Brain microvascular endothelial cell (primary cell): ENCODE measurements at regions not wholly inside any gene's neighbourhood (a gene's known extent, or its start where the extent isn't known, plus 50 kb on each side); places are given as distances from the start of the nearest gene placed in this dataset.
A peak's percentile ranks its signal among the peaks of the same experiment; 100 is the strongest.

ENCODE experiments used
- DNase-seq: peaks from one replicate; pipeline ENCODE4 v3.0.0-alpha.2; 2020
- H3K27ac ChIP-seq: fragments of 250-450 bp; sonication (Bioruptor Pico); 2 replicates; pipeline ENCODE4 v1.5.1; 2020; ENCODE audit warnings: mild to moderate bottlenecking, moderate library complexity
- H3K27me3 ChIP-seq: fragments of 250-450 bp; sonication (Bioruptor Pico); replicated peaks from 2 replicates; pipeline ENCODE4 v1.5.1; 2020; ENCODE audit warnings: mild to moderate bottlenecking
- H3K36me3 ChIP-seq: fragments of 250-450 bp; sonication (Bioruptor Pico); replicated peaks from 2 replicates; pipeline ENCODE4 v1.5.1; 2020; ENCODE audit warnings: mild to moderate bottlenecking
- H3K4me3 ChIP-seq: 2 replicates; pipeline ENCODE4 v1.5.1; 2011; ENCODE audit warnings: low read depth, mild to moderate bottlenecking, control low read depth, low read length, moderate library complexity
- in situ Hi-C: cut with HindIII; loops from 2 replicates; pipeline ENCODE4 v1.10.0; 2017; ENCODE audit warnings: low sequenced_read_pairs, low pct_ligation_motif_present
- TF ChIP-seq, protein P1 (sequence below): IDR thresholded peaks from 2 replicates; pipeline ENCODE4 v1.5.1; 2011; ENCODE audit warnings: low read depth, mild to moderate bottlenecking, moderate library complexity, low read length, control low read depth, inconsistent platforms; ENCODE audit errors: missing control alignments

DNA sequence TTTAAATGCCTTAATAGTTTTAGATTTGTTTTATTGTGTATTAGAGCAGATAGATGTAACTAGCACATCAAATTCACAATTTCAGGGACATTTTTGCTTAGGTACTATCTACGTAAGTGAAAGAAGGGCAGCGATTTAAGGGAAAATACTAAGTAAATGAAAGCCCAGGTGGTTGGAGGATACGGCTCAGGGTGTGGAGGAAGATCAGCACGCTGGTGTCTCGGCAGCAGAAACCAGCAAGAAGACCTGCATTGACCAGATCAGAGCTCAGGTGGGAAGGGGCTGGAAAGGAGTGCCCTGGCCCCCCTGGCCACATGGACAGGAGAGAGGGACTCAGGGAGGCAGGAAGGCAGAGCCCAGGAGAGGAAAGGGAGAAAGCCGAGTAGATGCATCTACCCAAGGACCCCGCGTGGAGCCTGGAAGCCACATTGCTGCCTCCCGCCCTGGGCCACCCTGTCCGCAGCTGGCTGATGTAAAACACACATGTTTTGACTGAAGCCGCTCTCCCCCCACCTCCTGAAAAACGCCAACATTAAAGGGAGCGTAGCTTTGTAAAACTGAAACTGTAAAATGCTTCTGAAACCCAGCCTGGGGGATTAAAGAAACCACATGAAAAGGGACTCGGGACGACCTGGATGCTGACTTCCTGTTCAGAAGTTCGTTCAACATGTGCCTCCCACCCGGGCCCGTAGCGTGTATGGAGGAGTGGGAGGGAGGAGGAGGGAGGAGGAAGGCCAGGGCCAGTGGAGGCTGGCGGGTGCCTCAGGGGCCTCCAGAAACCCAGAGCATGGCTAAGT, 72.6 kb upstream of the TARDBP start:
- in situ Hi-C loops = no loop called here

DNA sequence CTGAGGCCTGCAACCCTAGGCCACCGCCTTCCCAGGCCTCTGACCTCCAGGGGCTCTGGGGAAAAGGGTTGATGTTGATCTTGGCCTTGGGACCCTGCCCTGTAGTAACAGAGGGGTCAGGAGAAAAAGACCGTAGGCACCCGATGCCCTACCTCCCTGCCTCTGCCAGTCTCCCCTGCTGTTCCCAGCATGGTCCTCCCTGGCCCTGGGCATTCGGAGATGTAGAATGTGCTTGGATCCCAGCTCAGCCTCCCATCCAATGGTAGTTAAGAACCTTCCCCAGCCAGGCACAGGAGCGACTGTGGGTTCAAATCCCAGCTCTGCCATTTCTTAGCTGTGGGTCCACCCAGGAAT, 72.0 kb upstream of the TARDBP start:
- Histone ChIP-seq H3K4me3 (no peak overlapping the region), H3K36me3 (no peaks in the 10 kb centered on the region), H3K27me3 (peaks cover 13% of the 10 kb centered on the region), H3K27ac (no peak overlapping the region)
- no peak for DNase-seq
- TF ChIP-seq, protein P1, sequence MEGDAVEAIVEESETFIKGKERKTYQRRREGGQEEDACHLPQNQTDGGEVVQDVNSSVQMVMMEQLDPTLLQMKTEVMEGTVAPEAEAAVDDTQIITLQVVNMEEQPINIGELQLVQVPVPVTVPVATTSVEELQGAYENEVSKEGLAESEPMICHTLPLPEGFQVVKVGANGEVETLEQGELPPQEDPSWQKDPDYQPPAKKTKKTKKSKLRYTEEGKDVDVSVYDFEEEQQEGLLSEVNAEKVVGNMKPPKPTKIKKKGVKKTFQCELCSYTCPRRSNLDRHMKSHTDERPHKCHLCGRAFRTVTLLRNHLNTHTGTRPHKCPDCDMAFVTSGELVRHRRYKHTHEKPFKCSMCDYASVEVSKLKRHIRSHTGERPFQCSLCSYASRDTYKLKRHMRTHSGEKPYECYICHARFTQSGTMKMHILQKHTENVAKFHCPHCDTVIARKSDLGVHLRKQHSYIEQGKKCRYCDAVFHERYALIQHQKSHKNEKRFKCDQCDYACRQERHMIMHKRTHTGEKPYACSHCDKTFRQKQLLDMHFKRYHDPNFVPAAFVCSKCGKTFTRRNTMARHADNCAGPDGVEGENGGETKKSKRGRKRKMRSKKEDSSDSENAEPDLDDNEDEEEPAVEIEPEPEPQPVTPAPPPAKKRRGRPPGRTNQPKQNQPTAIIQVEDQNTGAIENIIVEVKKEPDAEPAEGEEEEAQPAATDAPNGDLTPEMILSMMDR = no peak
- in situ Hi-C loops = no loop called here

More for the DNA sequence above, 72.6 kb upstream of the TARDBP start:
- H3K4me3 ChIP-seq = no peak overlapping the region
- no peaks in the 10 kb centered on the region for H3K36me3 ChIP-seq
- peaks cover 12% of the 10 kb centered on the region for H3K27me3 ChIP-seq
- TF ChIP-seq, protein P1 = no peak
- no peak overlapping the region for H3K27ac ChIP-seq
- DNase-seq = no peak

DNA sequence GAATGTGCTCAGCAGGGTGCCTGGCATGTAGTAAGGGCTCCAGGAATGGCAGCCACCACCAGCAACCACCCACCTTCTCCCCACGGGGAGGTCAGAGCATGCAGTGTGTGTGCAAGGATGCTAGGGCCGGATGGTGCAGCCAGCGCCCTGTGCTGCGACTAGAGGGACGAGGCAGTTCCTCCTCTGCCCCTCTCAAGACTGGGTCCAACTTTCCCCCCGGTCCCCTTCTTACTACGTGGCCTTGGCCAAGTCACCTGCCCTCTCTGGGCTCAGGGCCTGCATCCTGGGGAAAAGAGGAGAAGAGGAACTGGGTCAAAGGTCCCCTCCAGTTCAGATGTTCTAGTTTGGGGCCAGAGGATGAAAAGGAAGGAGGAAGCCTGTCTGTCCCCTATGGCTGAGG, 71.6 kb upstream of the TARDBP start:
- H3K27ac ChIP-seq = no peak overlapping the region
- in situ Hi-C loops = no loop called here
- H3K27me3 ChIP-seq = peaks cover 13% of the 10 kb centered on the region
- TF ChIP-seq, protein P1 = no peak
- DNase-seq = no peak
- H3K4me3 ChIP-seq = no peak overlapping the region
- H3K36me3 ChIP-seq = no peaks in the 10 kb centered on the region

DNA sequence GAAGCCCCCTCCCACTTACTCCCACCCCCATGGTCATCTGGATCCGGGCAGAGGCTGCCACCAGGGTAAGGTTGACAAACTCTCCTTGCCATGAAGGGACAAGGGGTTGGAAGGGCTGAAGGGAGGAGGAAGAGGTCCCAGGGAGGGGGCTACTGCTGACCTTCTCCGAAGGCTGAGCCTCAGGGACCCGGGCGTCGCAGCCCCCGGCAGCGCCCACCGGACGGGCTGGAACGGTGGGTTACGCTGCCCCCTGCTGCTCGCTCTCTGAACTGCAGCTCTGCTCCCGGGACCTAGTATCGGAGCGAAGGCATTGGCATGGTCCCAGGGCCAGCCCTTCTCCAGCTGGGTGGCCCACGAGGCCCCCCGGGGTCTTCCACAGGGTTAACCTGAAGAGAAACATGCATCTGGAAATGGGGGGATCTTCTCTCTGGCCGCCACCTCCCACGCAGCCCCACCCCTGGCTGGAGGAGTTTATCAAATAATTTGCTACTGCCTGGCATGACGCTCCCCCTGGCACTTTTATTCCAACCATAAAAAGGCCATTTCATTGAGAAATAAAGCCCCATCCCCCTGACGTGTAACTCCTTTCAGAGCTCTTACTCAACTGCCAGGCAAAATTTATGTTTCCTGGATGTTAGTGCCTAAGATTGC, 70.4 kb upstream of the TARDBP start:
- DNase-seq = peak; percentile 14
- TF ChIP-seq, protein P1 = peak; percentile 97
- H3K27me3 ChIP-seq = peaks cover 13% of the 10 kb centered on the region
- H3K36me3 ChIP-seq = no peaks in the 10 kb centered on the region
- no peak overlapping the region for H3K4me3 ChIP-seq
- no peak overlapping the region for H3K27ac ChIP-seq
- in situ Hi-C loops = no loop called here

DNA sequence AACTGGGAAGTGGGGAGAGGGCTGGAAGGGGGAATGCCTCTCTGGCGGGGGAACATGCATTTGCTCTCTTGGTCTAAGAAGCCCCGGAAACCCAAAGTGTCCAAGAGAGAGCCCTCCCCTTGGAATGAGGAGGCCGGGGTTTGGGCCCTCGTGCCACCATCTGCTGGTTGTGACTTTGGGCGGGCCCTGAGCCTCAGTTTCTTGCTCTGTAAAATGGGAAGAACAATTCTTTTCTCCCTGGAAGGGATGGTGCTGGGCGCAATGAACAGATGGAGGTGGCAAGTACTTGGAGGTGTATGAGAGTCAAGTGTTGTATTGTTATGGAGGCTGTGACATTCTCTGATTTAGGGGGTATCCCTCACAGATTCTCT, 69.9 kb upstream of the TARDBP start:
- TF ChIP-seq, protein P1 = no peak
- Histone ChIP-seq H3K27me3 (peaks cover 13% of the 10 kb centered on the region), H3K36me3 (no peaks in the 10 kb centered on the region), H3K4me3 (no peak overlapping the region), H3K27ac (no peak overlapping the region)
- no peak for DNase-seq
- in situ Hi-C loops = no loop called here
